WTC11 (cell line): ENCODE measurements at regions not wholly inside any gene's neighbourhood (a gene's known extent, or its start where the extent isn't known, plus 50 kb on each side); places are given as distances from the start of the nearest gene placed in this dataset.

Experiments used
- CTCF ChIP-seq: fragments of 200-600 bp; IDR thresholded peaks from 2 replicates; pipeline ENCODE4 v1.8.0; 2022; ENCODE audit warnings: antibody characterized with exemption
- ETV6 ChIP-seq: sonication (generic); formaldehyde crosslinking; IDR thresholded peaks from 2 replicates; pipeline ENCODE4 v1.8.1; 2022; ENCODE audit warnings: mild to moderate bottlenecking, missing genetic modification reagents
- FOXJ3 ChIP-seq: sonication (generic); formaldehyde crosslinking; IDR thresholded peaks from 2 replicates; pipeline ENCODE4 v1.9.0; 2021; ENCODE audit warnings: missing genetic modification reagents, mild to moderate bottlenecking, borderline replicate concordance
- IRF2 ChIP-seq: sonication (generic); formaldehyde crosslinking; IDR thresholded peaks from 2 replicates; pipeline ENCODE4 v1.8.0; 2022; ENCODE audit warnings: low read depth, missing genetic modification reagents, borderline replicate concordance
- USF2 ChIP-seq: sonication (generic); formaldehyde crosslinking; IDR thresholded peaks from 2 replicates; pipeline ENCODE4 v1.8.1; 2023; ENCODE audit warnings: mild to moderate bottlenecking, missing genetic modification reagents, moderate library complexity
- TF ChIP-seq, protein P1 (sequence below): sonication (generic); formaldehyde crosslinking; IDR thresholded peaks from 2 replicates; pipeline ENCODE4 v1.8.1; 2022; ENCODE audit warnings: missing genetic modification reagents, borderline replicate concordance

DNA sequence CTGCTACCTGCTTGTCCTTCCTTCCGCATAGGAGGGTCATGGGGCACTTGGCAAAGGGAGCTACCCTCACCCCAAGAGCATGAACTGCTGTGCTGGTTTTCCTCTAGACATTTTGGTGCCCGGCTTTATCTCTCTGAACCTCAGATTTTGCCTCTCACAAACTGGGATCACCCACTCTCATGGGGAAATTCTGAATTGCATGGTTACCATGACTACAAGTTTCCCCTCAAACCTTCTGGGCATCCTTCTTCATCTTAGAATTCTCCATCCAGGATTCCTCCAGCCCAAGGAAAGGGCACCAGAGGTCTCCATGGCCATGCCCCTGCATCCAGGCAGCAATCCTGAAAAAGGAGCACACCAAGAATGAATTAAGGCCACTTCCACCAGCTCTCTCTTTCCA is 180.1 kb upstream of the NECTIN1 start:
- TF ChIP-seq, protein P1, sequence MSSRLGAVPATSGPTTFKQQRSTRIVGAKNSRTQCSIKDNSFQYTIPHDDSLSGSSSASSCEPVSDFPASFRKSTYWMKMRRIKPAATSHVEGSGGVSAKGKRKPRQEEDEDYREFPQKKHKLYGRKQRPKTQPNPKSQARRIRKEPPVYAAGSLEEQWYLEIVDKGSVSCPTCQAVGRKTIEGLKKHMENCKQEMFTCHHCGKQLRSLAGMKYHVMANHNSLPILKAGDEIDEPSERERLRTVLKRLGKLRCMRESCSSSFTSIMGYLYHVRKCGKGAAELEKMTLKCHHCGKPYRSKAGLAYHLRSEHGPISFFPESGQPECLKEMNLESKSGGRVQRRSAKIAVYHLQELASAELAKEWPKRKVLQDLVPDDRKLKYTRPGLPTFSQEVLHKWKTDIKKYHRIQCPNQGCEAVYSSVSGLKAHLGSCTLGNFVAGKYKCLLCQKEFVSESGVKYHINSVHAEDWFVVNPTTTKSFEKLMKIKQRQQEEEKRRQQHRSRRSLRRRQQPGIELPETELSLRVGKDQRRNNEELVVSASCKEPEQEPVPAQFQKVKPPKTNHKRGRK (CRISPR knock-in tag), result no peak
- TF ChIP-seq FOXJ3 (CRISPR knock-in tag) (no peak), IRF2 (no peak), CTCF (no peak), USF2 (no peak), ETV6 (no peak)
